SJCRH30 (cell line): ENCODE measurements at regions not wholly inside any gene's neighbourhood (a gene's known extent, or its start where the extent isn't known, plus 50 kb on each side); places are given as distances from the start of the nearest gene placed in this dataset.
"Not testable (repeated sequence)": the region's sequence is repeated elsewhere in the genome, so short reads cannot be mapped to it uniquely, and the experiment has no call there.

Experiments
- DNase-seq, 2 experiments: peaks; one replicate each; pipeline ENCODE4 v3.0.0-alpha.2; 2015 to 2020
- H3K27ac ChIP-seq: fragments of 250-450 bp; sonication (Bioruptor Pico); 2 replicates; pipeline ENCODE4 v1.5.1; 2020; ENCODE audit warnings: mild to moderate bottlenecking, moderate library complexity
- H3K27me3 ChIP-seq: fragments of 250-450 bp; sonication (Bioruptor Pico); 2 replicates; pipeline ENCODE4 v1.5.1; 2020; ENCODE audit warnings: mild to moderate bottlenecking, moderate library complexity
- H3K36me3 ChIP-seq: fragments of 250-450 bp; sonication (Bioruptor Pico); 2 replicates; pipeline ENCODE4 v1.5.1; 2020; ENCODE audit warnings: mild to moderate bottlenecking, moderate library complexity
- H3K4me1 ChIP-seq: fragments of 250-450 bp; sonication (Bioruptor Pico); 2 replicates; pipeline ENCODE4 v1.5.1; 2020; ENCODE audit warnings: mild to moderate bottlenecking, moderate library complexity
- H3K4me3 ChIP-seq: fragments of 250-450 bp; sonication (Bioruptor Pico); 2 replicates; pipeline ENCODE4 v1.5.1; 2020; ENCODE audit warnings: mild to moderate bottlenecking, moderate library complexity
- H3K9me3 ChIP-seq: fragments of 250-450 bp; sonication (Bioruptor Pico); replicated peaks from 2 replicates; pipeline ENCODE4 v1.5.1; 2020; ENCODE audit warnings: mild to moderate bottlenecking, moderate library complexity

GRCh38 chr17:45581860-45582259 lies 91.3 kb upstream of the PLEKHM1 start:
- no peak overlapping the region for H3K27ac ChIP-seq
- H3K27me3 ChIP-seq, result no peaks in the 10 kb centered on the region
- peaks cover 6% of the 10 kb centered on the region for H3K36me3 ChIP-seq
- H3K4me1 ChIP-seq, result no peaks in the 10 kb centered on the region
- H3K4me3 ChIP-seq, result no peak overlapping the region
- DNase-seq, result no peak
- H3K9me3 ChIP-seq, result no peaks in the 10 kb centered on the region

GRCh38 chr17:45584092-45585036 lies 93.8 kb upstream of the PLEKHM1 start:
- Histone ChIP-seq H3K4me3 (peak overlapping the region; percentile 81), H3K27me3 (no peaks in the 10 kb centered on the region), H3K4me1 (no peaks in the 10 kb centered on the region), H3K36me3 (peaks cover 6% of the 10 kb centered on the region), H3K27ac (peak overlapping the region; percentile 80), H3K9me3 (no peaks in the 10 kb centered on the region)
- peak; percentile 70 to 72 for DNase-seq

- not testable (repeated sequence) for H3K9me3 ChIP-seq, H3K4me1 ChIP-seq, H3K27me3 ChIP-seq, H3K36me3 ChIP-seq
- Histone ChIP-seq H3K4me3 (peak overlapping the region; percentile 81), H3K27ac (peak overlapping the region; percentile 80; the same call in 1 of the 2 replicates)
- peak; percentile 81 to 87 for DNase-seq
Observed at GRCh38 chr17:45585037-45585733, 94.7 kb upstream of the PLEKHM1 start.

GRCh38 chr17:45585794-45586650 lies 95.5 kb upstream of the PLEKHM1 start:
- H3K4me1 ChIP-seq, DNase-seq, H3K9me3 ChIP-seq, H3K36me3 ChIP-seq, H3K27ac ChIP-seq, H3K27me3 ChIP-seq: not testable (repeated sequence)
- H3K4me3 ChIP-seq, result peak overlapping the region; percentile 81

- H3K4me1 ChIP-seq, H3K4me3 ChIP-seq, H3K27me3 ChIP-seq, DNase-seq, H3K9me3 ChIP-seq, H3K27ac ChIP-seq, H3K36me3 ChIP-seq: not testable (repeated sequence)
Observed at GRCh38 chr17:45586651-45586934, 96.1 kb upstream of the PLEKHM1 start.

- not testable (repeated sequence) for H3K27ac ChIP-seq, H3K27me3 ChIP-seq, H3K9me3 ChIP-seq, H3K4me3 ChIP-seq, H3K4me1 ChIP-seq, H3K36me3 ChIP-seq
- DNase-seq, result peak; percentile 36 to 71
Observed at GRCh38 chr17:45592433-45592923, 102.0 kb upstream of the PLEKHM1 start.

GRCh38 chr17:45596347-45596746 lies 105.8 kb upstream of the PLEKHM1 start:
- H3K4me3 ChIP-seq, H3K27ac ChIP-seq, H3K9me3 ChIP-seq, H3K4me1 ChIP-seq, H3K27me3 ChIP-seq, H3K36me3 ChIP-seq, DNase-seq: not testable (repeated sequence)

- H3K27me3 ChIP-seq, H3K9me3 ChIP-seq, H3K27ac ChIP-seq, H3K36me3 ChIP-seq, H3K4me3 ChIP-seq, H3K4me1 ChIP-seq, DNase-seq: not testable (repeated sequence)
Observed at GRCh38 chr17:45600052-45601012, 109.8 kb upstream of the PLEKHM1 start.

- not testable (repeated sequence) for H3K27me3 ChIP-seq, DNase-seq, H3K9me3 ChIP-seq, H3K4me1 ChIP-seq, H3K27ac ChIP-seq, H3K36me3 ChIP-seq, H3K4me3 ChIP-seq
Observed at GRCh38 chr17:45601013-45601412, 110.5 kb upstream of the PLEKHM1 start.

GRCh38 chr17:45601605-45602539 lies 111.4 kb upstream of the PLEKHM1 start:
- H3K9me3 ChIP-seq, H3K27ac ChIP-seq, H3K27me3 ChIP-seq, H3K4me1 ChIP-seq, H3K36me3 ChIP-seq: not testable (repeated sequence)
- H3K4me3 ChIP-seq, result peak overlapping the region; percentile 32
- peak in 1 of 2 experiments; percentile 25 for DNase-seq

- not testable (repeated sequence) for H3K9me3 ChIP-seq, H3K4me3 ChIP-seq, H3K27ac ChIP-seq, DNase-seq, H3K36me3 ChIP-seq, H3K4me1 ChIP-seq, H3K27me3 ChIP-seq
Observed at GRCh38 chr17:45605751-45606150, 115.2 kb upstream of the PLEKHM1 start.

- not testable (repeated sequence) for H3K36me3 ChIP-seq, H3K27ac ChIP-seq, H3K9me3 ChIP-seq, H3K27me3 ChIP-seq, H3K4me1 ChIP-seq
- peak; percentile 50 for DNase-seq
- peak overlapping the region; percentile 42 for H3K4me3 ChIP-seq
Observed at GRCh38 chr17:45619984-45620405, 129.5 kb upstream of the PLEKHM1 start.

- not testable (repeated sequence) for H3K4me1 ChIP-seq, H3K9me3 ChIP-seq, H3K27me3 ChIP-seq, H3K36me3 ChIP-seq, H3K27ac ChIP-seq
- peak in 1 of 2 experiments; percentile 12 for DNase-seq
- peak overlapping the region; percentile 42 for H3K4me3 ChIP-seq
Observed at GRCh38 chr17:45620468-45620867, 129.9 kb upstream of the PLEKHM1 start.
